Karpas-422 (cell line): ENCODE measurements at regions not wholly inside any gene's neighbourhood (a gene's known extent, or its start where the extent isn't known, plus 50 kb on each side); places are given as distances from the start of the nearest gene placed in this dataset.

Experiments used
- DNase-seq: peaks from one replicate; pipeline ENCODE4 v3.0.0-alpha.2; 2015
- H2AFZ ChIP-seq: fragments of 200-600 bp; sonication (generic); 2 replicates; pipeline ENCODE4 v1.6.1; 2014; ENCODE audit warnings: antibody characterized with exemption, low read length, mixed read lengths
- H3K27ac ChIP-seq: fragments of 200-600 bp; sonication (generic); 2 replicates; pipeline ENCODE4 v1.5.1; 2014; ENCODE audit warnings: mild to moderate bottlenecking, low read length, moderate library complexity
- H3K27me3 ChIP-seq: fragments of 200-600 bp; sonication (generic); 2 replicates; pipeline ENCODE4 v1.6.1; 2014; ENCODE audit warnings: low read length, mixed read lengths
- H3K36me3 ChIP-seq: fragments of 200-600 bp; sonication (generic); 2 replicates; pipeline ENCODE4 v1.6.1; 2014; ENCODE audit warnings: low read length, mixed read lengths; ENCODE audit not compliant: insufficient read depth
- H3K4me1 ChIP-seq: fragments of 200-600 bp; sonication (generic); 2 replicates; pipeline ENCODE4 v1.6.1; 2014; ENCODE audit warnings: mild to moderate bottlenecking, low read length, mixed read lengths
- H3K4me2 ChIP-seq: fragments of 200-600 bp; sonication (generic); 2 replicates; pipeline ENCODE4 v1.6.1; 2014; ENCODE audit warnings: low read length, low read depth, mild to moderate bottlenecking; ENCODE audit not compliant: poor library complexity, severe bottlenecking
- H3K4me3 ChIP-seq: fragments of 200-600 bp; sonication (generic); 2 replicates; pipeline ENCODE4 v1.5.1; 2014; ENCODE audit warnings: mild to moderate bottlenecking, antibody characterized with exemption, low read length, mixed read lengths
- H3K79me2 ChIP-seq: fragments of 200-600 bp; sonication (generic); 2 replicates; pipeline ENCODE4 v1.6.1; 2014; ENCODE audit warnings: mild to moderate bottlenecking, low read length, mixed read lengths
- H3K9ac ChIP-seq: fragments of 200-600 bp; sonication (generic); 2 replicates; pipeline ENCODE4 v1.6.0; 2014; ENCODE audit warnings: low read length
- H3K9me2 ChIP-seq: fragments of 200-600 bp; sonication (generic), shearing (Covaris generic); replicated peaks from 2 replicates; pipeline ENCODE4 v1.6.0; 2014; ENCODE audit warnings: mild to moderate bottlenecking, low read length, moderate library complexity; ENCODE audit not compliant: insufficient read depth
- H3K9me3 ChIP-seq: fragments of 300-700, 200-600 bp; sonication (generic); 2 replicates; pipeline ENCODE4 v1.6.1; 2014; ENCODE audit warnings: low read length, mixed read lengths
- H4K20me1 ChIP-seq: fragments of 200-600 bp; sonication (generic); 2 replicates; pipeline ENCODE4 v1.6.1; 2014; ENCODE audit warnings: mild to moderate bottlenecking, antibody characterized with exemption, low read length, low read depth; ENCODE audit not compliant: insufficient read depth

GRCh38 chr6:169985121-169986015, 233.9 kb downstream of the ERMARD start:
- H3K4me2 ChIP-seq, result no peak overlapping the region
- H3K4me1 ChIP-seq, result peaks cover 8% of the 10 kb centered on the region
- H3K9me3 ChIP-seq, result no peaks in the 10 kb centered on the region
- no peaks in the 10 kb centered on the region for H3K27me3 ChIP-seq
- H3K27ac ChIP-seq, result no peak overlapping the region
- no peaks in the 10 kb centered on the region for H4K20me1 ChIP-seq
- H3K9ac ChIP-seq, result no peak overlapping the region
- no peaks in the 10 kb centered on the region for H3K79me2 ChIP-seq
- no peak for DNase-seq
- no peak overlapping the region for H3K4me3 ChIP-seq
- H3K9me2 ChIP-seq, result no peaks in the 10 kb centered on the region
- H2AFZ ChIP-seq, result no peak overlapping the region
- H3K36me3 ChIP-seq, result no peaks in the 10 kb centered on the region

- no peak overlapping the region for H3K9ac ChIP-seq
- no peaks in the 10 kb centered on the region for H3K9me3 ChIP-seq
- no peak overlapping the region for H3K4me2 ChIP-seq
- H3K27ac ChIP-seq, result no peak overlapping the region
- no peaks in the 10 kb centered on the region for H3K79me2 ChIP-seq
- no peak overlapping the region for H3K4me3 ChIP-seq
- H4K20me1 ChIP-seq, result no peaks in the 10 kb centered on the region
- DNase-seq, result no peak
- H3K4me1 ChIP-seq, result peaks cover under 1% of the 10 kb centered on the region
- no peaks in the 10 kb centered on the region for H3K27me3 ChIP-seq
- no peak overlapping the region for H2AFZ ChIP-seq
- no peaks in the 10 kb centered on the region for H3K36me3 ChIP-seq
- no peaks in the 10 kb centered on the region for H3K9me2 ChIP-seq
Observed at GRCh38 chr6:169984181-169985120, 233.0 kb downstream of the ERMARD start.

- Histone ChIP-seq H3K9ac (no peak overlapping the region), H3K27me3 (no peaks in the 10 kb centered on the region), H3K4me1 (no peaks in the 10 kb centered on the region), H3K4me2 (no peak overlapping the region), H3K9me2 (no peaks in the 10 kb centered on the region), H3K4me3 (no peak overlapping the region), H3K36me3 (no peaks in the 10 kb centered on the region), H3K27ac (no peak overlapping the region), H4K20me1 (no peaks in the 10 kb centered on the region), H2AFZ (no peak overlapping the region), H3K79me2 (no peaks in the 10 kb centered on the region), H3K9me3 (no peaks in the 10 kb centered on the region)
- no peak for DNase-seq
Observed at GRCh38 chr6:169983651-169984050, 232.2 kb downstream of the ERMARD start.

- Histone ChIP-seq H3K27me3 (no peaks in the 10 kb centered on the region), H2AFZ (no peak overlapping the region), H3K9ac (no peak overlapping the region), H3K9me3 (no peaks in the 10 kb centered on the region), H4K20me1 (no peaks in the 10 kb centered on the region), H3K9me2 (no peaks in the 10 kb centered on the region), H3K4me3 (no peak overlapping the region), H3K79me2 (no peaks in the 10 kb centered on the region), H3K4me1 (no peaks in the 10 kb centered on the region), H3K27ac (no peak overlapping the region), H3K4me2 (no peak overlapping the region), H3K36me3 (no peaks in the 10 kb centered on the region)
- DNase-seq, result no peak
Observed at GRCh38 chr6:169982461-169983386, 231.3 kb downstream of the ERMARD start.

GRCh38 chr6:169981969-169982368, 230.5 kb downstream of the ERMARD start:
- Histone ChIP-seq H3K27ac (no peak overlapping the region), H4K20me1 (no peaks in the 10 kb centered on the region), H3K4me2 (no peak overlapping the region), H3K36me3 (no peaks in the 10 kb centered on the region), H3K4me3 (no peak overlapping the region), H3K9me3 (no peaks in the 10 kb centered on the region), H3K79me2 (no peaks in the 10 kb centered on the region), H2AFZ (no peak overlapping the region), H3K4me1 (no peaks in the 10 kb centered on the region), H3K9me2 (no peaks in the 10 kb centered on the region), H3K27me3 (no peaks in the 10 kb centered on the region), H3K9ac (no peak overlapping the region)
- DNase-seq, result no peak

GRCh38 chr6:169981568-169981967, 230.1 kb downstream of the ERMARD start:
- no peaks in the 10 kb centered on the region for H3K9me2 ChIP-seq
- no peaks in the 10 kb centered on the region for H3K9me3 ChIP-seq
- H3K27me3 ChIP-seq, result no peaks in the 10 kb centered on the region
- H4K20me1 ChIP-seq, result no peaks in the 10 kb centered on the region
- no peak overlapping the region for H3K4me3 ChIP-seq
- no peak overlapping the region for H2AFZ ChIP-seq
- DNase-seq, result no peak
- no peak overlapping the region for H3K27ac ChIP-seq
- H3K4me1 ChIP-seq, result no peaks in the 10 kb centered on the region
- H3K79me2 ChIP-seq, result no peaks in the 10 kb centered on the region
- no peaks in the 10 kb centered on the region for H3K36me3 ChIP-seq
- no peak overlapping the region for H3K4me2 ChIP-seq
- H3K9ac ChIP-seq, result no peak overlapping the region

- Histone ChIP-seq H3K9ac (no peak overlapping the region), H3K36me3 (no peaks in the 10 kb centered on the region), H3K9me3 (no peaks in the 10 kb centered on the region), H3K4me2 (no peak overlapping the region), H3K9me2 (no peaks in the 10 kb centered on the region), H3K4me3 (no peak overlapping the region), H3K4me1 (no peaks in the 10 kb centered on the region), H4K20me1 (no peaks in the 10 kb centered on the region), H3K27me3 (no peaks in the 10 kb centered on the region), H3K27ac (no peak overlapping the region), H3K79me2 (no peaks in the 10 kb centered on the region), H2AFZ (no peak overlapping the region)
- no peak for DNase-seq
Observed at GRCh38 chr6:169980826-169981450, 229.5 kb downstream of the ERMARD start.
